Transverse colon (tissue), 4 donors: ENCODE measurements at regions not wholly inside any gene's neighbourhood (a gene's known extent, or its start where the extent isn't known, plus 50 kb on each side); places are given as distances from the start of the nearest gene placed in this dataset.

Experiments
- DNase-seq: peaks from one replicate; pipeline ENCODE4 v3.0.0-alpha.2; 2019
- H3K27ac ChIP-seq, 4 donors: fragments of 200-600 bp; sonication (generic); 2 replicates each; pipeline ENCODE4 v1.5.1; 2016 to 2018; ENCODE audit warnings: inconsistent platforms in 4 of 4
- H3K27me3 ChIP-seq: fragments of 200-600 bp; sonication (generic); 2 replicates; pipeline ENCODE4 v1.5.1; 2017; ENCODE audit warnings: inconsistent platforms
- H3K36me3 ChIP-seq, 4 donors: fragments of 200-600 bp; sonication (generic); 2 replicates each; pipeline ENCODE4 v1.5.1; 2017 to 2019; ENCODE audit warnings: inconsistent platforms in 4 of 4
- H3K4me1 ChIP-seq, 4 donors: fragments of 200-600 bp; sonication (generic); 2 replicates each; pipeline ENCODE4 v1.5.1; 2017 to 2020; ENCODE audit warnings: inconsistent platforms in 4 of 4
- H3K4me3 ChIP-seq, 4 donors: fragments of 200-600 bp; sonication (generic); 1 replicate in 1 of 4; 2 replicates in 3 of 4; pipeline versions ENCODE4 v1.5.1 to v1.6.1; 2017 to 2019; ENCODE audit warnings: inconsistent platforms in 4 of 4
- H3K9me3 ChIP-seq, 2 donors: fragments of 200-600 bp; sonication (generic); 2 replicates each; pipeline ENCODE4 v1.5.1; 2017 to 2019; ENCODE audit warnings: inconsistent platforms in 2 of 2
- EP300 ChIP-seq: sonication (generic); formaldehyde crosslinking; IDR thresholded peaks from one replicate; pipeline ENCODE4 v1.6.1; 2017; ENCODE audit warnings: antibody characterized with exemption, low read depth
- POLR2A ChIP-seq: fragments of 450-650 bp; IDR thresholded peaks from one replicate; pipeline ENCODE4 v1.6.1; 2016; ENCODE audit warnings: antibody characterized with exemption, mild to moderate bottlenecking, moderate library complexity
- POLR2AphosphoS5 ChIP-seq, 3 donors: sonication (generic); formaldehyde crosslinking; IDR thresholded peaks; one replicate each; pipeline ENCODE4 v1.6.1; 2016; ENCODE audit warnings: antibody characterized with exemption in 3 of 3
- WGBS, 2 donors: methylation state at CpG; one replicate each; pipeline ENCODE4 v1.1.5; 2018; ENCODE audit warnings: low coverage in 1 of 2; 5-methylcytosine and 5-hydroxymethylcytosine counted together
- in situ Hi-C, 4 donors: fragments of 200-750 bp; cut with MboI; loops; one replicate each; pipeline versions ENCODE4 v1.15.0 to v1.15.1; 2017; ENCODE audit warnings: low sequenced_read_pairs in 3 of 4, low pct_ligation_motif_present in 1 of 4, low pct_unique_long_range_greater_than_20kb in 1 of 4
- intact Hi-C: fragments of 100-400 bp; cut with DNase I; formaldehyde crosslinking; loops from one replicate; pipeline ENCODE4 v1.15.1; 2023; ENCODE audit warnings: low total_unique reads
- TF ChIP-seq, protein P1 (sequence below), 5 experiments: fragments of 200-600 bp in 3 of 5; fragments of 450-650 bp in 2 of 5; sonication (generic) in 3 of 5; IDR thresholded peaks; 1 replicate in 2 of 5; 2 replicates in 3 of 5; pipeline ENCODE4 v1.5.1; 2016 to 2017; ENCODE audit warnings: antibody characterized with exemption in 5 of 5, inconsistent platforms in 3 of 5, mild to moderate bottlenecking in 2 of 5, moderate library complexity in 1 of 5

DNA sequence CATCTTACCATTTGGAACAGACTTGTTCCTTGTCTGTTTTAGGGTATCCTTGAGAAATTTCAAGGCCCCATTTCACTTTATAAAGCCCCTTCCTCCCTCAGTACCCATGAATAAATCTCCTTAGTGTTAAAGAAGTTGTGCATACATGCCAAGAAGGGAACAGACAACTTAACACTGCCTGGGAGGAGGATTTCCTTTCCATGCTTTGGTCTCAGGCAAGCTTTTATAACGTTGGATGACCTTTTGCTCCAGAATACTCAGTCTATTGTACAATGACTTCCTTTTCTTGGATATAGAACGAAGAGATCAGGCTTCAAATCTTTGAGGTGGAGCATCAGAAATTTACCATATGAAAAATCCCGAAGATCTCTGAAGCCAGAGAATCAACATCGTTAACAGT, 551.4 kb downstream of the PRKD1 start:
- WGBS, 2 donors: 47 to 54% methylated on average over 4 of the region's 4 CpGs
- H3K4me1 ChIP-seq: no peaks in the 10 kb centered on the region
- intact Hi-C loops (no loop called here), in situ Hi-C loops (no loop called here)
- no peak overlapping the region for H3K27ac ChIP-seq
- DNase-seq: no peak
- no peak for TF ChIP-seq POLR2A
- TF ChIP-seq, protein P1, sequence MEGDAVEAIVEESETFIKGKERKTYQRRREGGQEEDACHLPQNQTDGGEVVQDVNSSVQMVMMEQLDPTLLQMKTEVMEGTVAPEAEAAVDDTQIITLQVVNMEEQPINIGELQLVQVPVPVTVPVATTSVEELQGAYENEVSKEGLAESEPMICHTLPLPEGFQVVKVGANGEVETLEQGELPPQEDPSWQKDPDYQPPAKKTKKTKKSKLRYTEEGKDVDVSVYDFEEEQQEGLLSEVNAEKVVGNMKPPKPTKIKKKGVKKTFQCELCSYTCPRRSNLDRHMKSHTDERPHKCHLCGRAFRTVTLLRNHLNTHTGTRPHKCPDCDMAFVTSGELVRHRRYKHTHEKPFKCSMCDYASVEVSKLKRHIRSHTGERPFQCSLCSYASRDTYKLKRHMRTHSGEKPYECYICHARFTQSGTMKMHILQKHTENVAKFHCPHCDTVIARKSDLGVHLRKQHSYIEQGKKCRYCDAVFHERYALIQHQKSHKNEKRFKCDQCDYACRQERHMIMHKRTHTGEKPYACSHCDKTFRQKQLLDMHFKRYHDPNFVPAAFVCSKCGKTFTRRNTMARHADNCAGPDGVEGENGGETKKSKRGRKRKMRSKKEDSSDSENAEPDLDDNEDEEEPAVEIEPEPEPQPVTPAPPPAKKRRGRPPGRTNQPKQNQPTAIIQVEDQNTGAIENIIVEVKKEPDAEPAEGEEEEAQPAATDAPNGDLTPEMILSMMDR (IDR thresholded peaks at IDR 0.05): no peak
- TF ChIP-seq EP300: no peak
- TF ChIP-seq POLR2AphosphoS5 (IDR thresholded peaks at IDR 0.05): no peak
- H3K27me3 ChIP-seq: no peaks in the 10 kb centered on the region
- no peak overlapping the region for H3K4me3 ChIP-seq
- H3K9me3 ChIP-seq: no peaks in the 10 kb centered on the region
- H3K36me3 ChIP-seq: no peaks in the 10 kb centered on the region

DNA sequence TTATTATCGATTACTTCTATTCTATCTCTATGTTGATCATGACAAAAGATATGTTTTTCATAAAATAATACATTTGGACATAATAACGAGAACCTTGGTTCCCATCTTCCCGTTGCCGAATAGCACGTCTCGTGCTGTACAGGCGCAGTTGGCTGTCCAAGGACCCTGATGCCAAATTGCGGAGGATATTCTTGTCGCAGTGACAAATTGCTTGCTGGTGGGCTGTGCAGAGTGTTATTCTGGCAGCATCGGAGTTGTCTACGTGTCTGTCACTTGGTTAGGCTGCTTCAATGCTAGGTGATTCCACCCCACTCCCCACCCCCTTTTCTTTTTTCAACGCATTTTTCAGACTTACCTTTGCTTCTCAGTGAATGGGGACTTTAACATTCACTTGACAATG, 546.8 kb downstream of the PRKD1 start:
- WGBS, 2 donors: 85 to 88% methylated on average over 9 to 12 of the region's 12 CpGs
- TF ChIP-seq POLR2A (no peak), POLR2AphosphoS5 (IDR thresholded peaks at IDR 0.05) (no peak), EP300 (no peak)
- TF ChIP-seq, protein P1 (IDR thresholded peaks at IDR 0.05): no peak

DNA sequence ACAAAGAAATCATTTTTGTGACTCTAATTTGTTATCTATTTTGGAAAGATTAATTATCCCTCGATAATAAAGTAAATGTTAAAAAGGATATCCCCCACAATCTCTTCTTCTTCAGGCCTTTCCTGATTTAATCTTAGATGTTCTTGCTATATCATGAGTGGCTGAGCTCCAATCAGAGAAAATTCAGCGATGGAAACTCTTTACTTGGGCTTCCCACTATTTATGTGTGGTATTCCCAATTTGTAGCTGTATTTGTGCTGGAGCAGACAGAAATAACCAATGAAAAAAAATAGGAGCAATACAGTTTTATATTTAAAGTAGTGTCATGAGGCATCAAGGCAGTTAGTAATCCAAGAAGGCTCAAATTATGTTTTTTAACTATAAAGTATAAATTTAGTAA, 539.1 kb downstream of the PRKD1 start:
- WGBS, 2 donors: 79% methylated on average over 2 of the region's 2 CpGs
- H3K4me1 ChIP-seq: no peaks in the 10 kb centered on the region
- no peak for DNase-seq
- H3K27me3 ChIP-seq: no peaks in the 10 kb centered on the region
- no peaks in the 10 kb centered on the region for H3K36me3 ChIP-seq
- TF ChIP-seq POLR2A: no peak
- TF ChIP-seq, protein P1 (IDR thresholded peaks at IDR 0.05): no peak
- TF ChIP-seq EP300: no peak
- no peak for TF ChIP-seq POLR2AphosphoS5 (IDR thresholded peaks at IDR 0.05)
- in situ Hi-C loops (no loop called here), intact Hi-C loops (no loop called here)
- no peak overlapping the region for H3K27ac ChIP-seq
- H3K9me3 ChIP-seq: no peaks in the 10 kb centered on the region
- H3K4me3 ChIP-seq: no peak overlapping the region

More for the DNA sequence above, 546.8 kb downstream of the PRKD1 start:
- Histone ChIP-seq H3K4me3 (no peak overlapping the region), H3K27me3 (no peaks in the 10 kb centered on the region), H3K9me3 (no peaks in the 10 kb centered on the region), H3K36me3 (no peaks in the 10 kb centered on the region), H3K4me1 (no peaks in the 10 kb centered on the region), H3K27ac (no peak overlapping the region)
- intact Hi-C loops (no loop called here), in situ Hi-C loops (no loop called here)
- DNase-seq: no peak

DNA sequence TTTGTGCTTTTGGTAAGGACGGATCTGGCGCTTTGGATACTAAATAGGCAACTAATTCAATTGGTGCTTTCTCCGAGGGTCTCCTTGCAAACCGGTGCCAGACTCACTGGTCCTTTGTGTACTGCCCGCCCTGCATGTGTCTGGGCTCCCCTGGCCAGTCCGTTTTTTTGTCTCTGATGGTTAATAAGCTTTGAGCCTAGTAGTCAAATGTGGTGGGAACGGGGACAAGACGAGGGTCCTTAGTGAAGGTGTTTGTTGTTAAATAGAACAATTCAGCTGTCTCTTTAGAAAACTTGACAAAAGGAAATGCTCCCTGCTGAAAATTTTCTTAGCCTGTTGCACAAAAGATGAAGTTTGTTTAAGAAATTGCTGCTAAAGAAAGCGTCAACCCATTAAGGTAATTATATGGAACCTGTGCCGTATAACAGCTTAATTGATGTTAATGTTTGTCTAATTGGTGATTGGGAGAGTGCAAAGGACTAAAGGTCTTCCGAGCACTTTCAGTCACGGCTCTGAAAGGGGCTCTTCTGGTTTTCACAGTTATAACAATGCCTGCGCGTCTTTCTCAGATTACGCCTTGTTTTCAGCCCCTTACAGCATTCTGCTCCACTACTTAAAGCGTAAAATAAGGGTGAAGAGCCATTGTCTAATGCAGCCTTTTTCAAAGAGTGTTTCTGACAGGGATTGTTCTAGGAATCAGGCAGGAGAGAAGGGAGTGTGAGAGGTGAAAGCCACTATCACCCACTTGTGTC, 537.4 kb downstream of the PRKD1 start:
- intact Hi-C loops (no loop called here), in situ Hi-C loops (no loop called here)
- no peaks in the 10 kb centered on the region for H3K36me3 ChIP-seq
- no peak for DNase-seq
- no peaks in the 10 kb centered on the region for H3K4me1 ChIP-seq
- TF ChIP-seq POLR2AphosphoS5 (IDR thresholded peaks at IDR 0.05): no peak
- TF ChIP-seq POLR2A: no peak
- TF ChIP-seq, protein P1 (IDR thresholded peaks at IDR 0.05): no peak
- TF ChIP-seq EP300: no peak
- H3K4me3 ChIP-seq: no peak overlapping the region
- H3K9me3 ChIP-seq: no peaks in the 10 kb centered on the region
- no peaks in the 10 kb centered on the region for H3K27me3 ChIP-seq
- no peak overlapping the region for H3K27ac ChIP-seq
- WGBS, 2 donors: 33 to 44% methylated on average over 14 to 16 of the region's 16 CpGs
